HG03103 (cell line): ENCODE measurements at regions not wholly inside any gene's neighbourhood (a gene's known extent, or its start where the extent isn't known, plus 50 kb on each side); places are given as distances from the start of the nearest gene placed in this dataset.

Experiments used
- ATAC-seq: cut with Tn5 transposase; IDR thresholded peaks from one replicate; pipeline ENCODE4 v1.9.1; 2021; ENCODE audit warnings: low read depth; ENCODE audit not compliant: unreplicated experiment

GRCh38 chr6:94401311-94401710, 982.0 kb upstream of the EPHA7 start:
- no peak for ATAC-seq

GRCh38 chr6:94394822-94395221, 975.5 kb upstream of the EPHA7 start:
- ATAC-seq = no peak

- no peak for ATAC-seq
These were observed 969.9 kb upstream of the EPHA7 start for GRCh38 chr6:94389218-94389617.

- ATAC-seq = no peak
These were observed 958.5 kb upstream of the EPHA7 start for GRCh38 chr6:94377835-94378234.

DNA sequence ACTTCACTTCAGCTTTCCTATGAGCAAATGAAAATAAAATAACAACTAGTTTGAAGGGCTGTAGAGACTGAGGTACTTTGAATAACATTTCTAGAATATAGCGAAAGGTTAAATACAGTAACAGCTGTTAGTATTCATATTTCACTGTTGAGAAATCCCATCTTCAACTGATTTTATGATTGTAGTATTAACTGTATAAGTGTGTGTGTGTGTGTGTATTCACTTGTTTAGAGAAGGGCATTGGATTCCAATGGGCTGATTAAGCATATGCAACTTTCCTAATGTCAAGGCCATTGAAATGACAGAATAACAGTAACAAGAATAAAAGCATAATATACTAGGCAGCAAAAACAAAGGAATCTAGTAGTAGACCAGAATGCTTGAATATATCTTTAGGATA, 957.5 kb upstream of the EPHA7 start:
- no peak for ATAC-seq

DNA sequence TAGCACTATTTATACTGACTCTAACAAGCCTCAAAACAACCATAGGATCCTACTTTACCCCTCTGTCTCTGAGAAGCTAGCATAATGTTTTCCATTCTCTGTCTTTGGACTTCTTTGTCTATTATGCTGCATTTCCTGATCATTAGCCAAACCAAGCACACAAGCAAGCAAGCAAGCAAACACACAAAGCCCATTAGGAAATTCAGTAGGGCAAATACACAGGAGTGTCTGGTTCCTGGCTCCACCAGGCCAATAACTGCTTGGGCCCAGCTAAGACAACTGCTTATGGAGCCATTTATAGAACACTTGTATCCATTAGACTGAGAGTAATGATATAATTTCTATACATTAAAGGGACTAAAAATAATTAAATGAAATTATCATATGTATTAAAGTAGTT, 952.9 kb upstream of the EPHA7 start:
- no peak for ATAC-seq

DNA sequence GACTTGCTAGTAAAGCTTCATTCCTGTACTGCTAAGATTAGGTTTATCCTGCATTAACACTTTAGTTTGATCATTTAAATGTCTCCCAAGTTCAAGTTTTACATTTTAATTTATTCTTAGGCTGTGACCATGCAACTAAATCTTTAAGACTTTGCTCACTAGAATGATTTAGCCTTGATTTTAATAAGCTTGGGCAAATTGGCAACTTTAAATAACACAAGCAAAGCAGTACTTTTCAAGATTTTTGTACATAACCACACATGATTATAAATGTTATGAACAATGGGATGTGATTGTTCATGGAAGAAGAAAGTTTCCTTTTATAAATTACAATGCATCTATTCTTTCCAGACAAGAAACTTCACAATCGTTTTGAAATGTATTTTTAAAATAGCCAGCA, 948.0 kb upstream of the EPHA7 start:
- no peak for ATAC-seq

- no peak for ATAC-seq
These were observed 942.9 kb upstream of the EPHA7 start for GRCh38 chr6:94362061-94362864.

- no peak for ATAC-seq
These were observed 942.1 kb upstream of the EPHA7 start for GRCh38 chr6:94361304-94362060.

- ATAC-seq = no peak
These were observed 938.1 kb upstream of the EPHA7 start for GRCh38 chr6:94357381-94357980.

- ATAC-seq = no peak
These were observed 931.5 kb upstream of the EPHA7 start for GRCh38 chr6:94350833-94351232.

DNA sequence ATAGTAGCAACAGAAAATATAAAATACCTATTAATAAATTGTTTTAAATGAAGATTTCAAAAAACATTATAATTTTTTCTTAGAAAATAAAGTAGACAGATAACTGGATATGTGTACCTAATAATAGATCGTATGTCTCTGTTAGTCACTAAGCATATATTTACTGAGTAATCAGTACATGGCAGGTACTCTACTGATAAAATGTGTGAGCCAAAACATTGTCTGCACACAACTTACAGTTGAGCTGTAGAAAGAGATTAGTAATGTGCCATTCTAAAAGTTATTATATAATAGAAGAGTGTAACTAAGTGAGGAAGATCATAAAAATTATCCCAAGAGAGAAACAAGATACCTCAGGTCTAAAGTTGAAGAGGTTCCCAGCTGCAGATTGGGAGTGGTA, 929.9 kb upstream of the EPHA7 start:
- ATAC-seq = no peak

DNA sequence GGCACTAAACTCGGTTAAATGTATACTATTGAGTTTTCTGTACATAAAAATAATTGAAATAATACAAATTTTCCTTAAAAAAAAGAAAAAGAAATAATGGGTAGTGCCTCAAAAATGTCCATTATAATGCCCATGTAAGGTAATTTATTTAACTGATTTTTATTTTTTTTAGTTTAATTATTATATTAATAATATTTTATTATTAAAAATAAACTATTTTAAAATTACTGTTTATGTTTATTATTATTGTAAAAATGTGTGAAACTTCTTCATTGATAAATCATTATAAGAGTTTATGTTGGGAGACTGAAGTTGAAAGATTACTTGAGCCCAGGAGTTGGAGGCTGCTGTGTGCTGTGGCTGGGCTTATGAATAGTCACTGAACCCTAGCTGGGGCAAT, 925.5 kb upstream of the EPHA7 start:
- no peak for ATAC-seq

DNA sequence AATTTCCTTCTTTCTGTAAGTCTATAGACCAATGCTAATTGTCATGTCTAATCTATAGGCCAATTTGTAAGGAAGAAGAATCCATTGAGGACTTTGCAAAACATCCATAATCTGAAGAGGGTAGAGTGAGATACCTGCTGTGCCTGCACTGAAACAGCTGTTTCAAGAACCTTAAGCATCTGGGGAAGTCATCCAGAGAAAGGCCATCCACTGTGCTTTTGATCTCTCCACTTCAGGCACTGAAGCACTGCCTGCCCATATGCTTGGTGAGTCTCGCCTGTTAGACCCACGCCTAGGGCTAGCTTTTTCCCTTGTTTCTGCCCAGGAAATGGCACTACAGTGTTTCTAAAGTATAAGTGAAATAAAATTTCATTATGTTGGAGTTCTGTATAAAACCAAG, 921.8 kb upstream of the EPHA7 start:
- no peak for ATAC-seq

GRCh38 chr6:94323853-94324252, 904.5 kb upstream of the EPHA7 start:
- ATAC-seq = no peak

DNA sequence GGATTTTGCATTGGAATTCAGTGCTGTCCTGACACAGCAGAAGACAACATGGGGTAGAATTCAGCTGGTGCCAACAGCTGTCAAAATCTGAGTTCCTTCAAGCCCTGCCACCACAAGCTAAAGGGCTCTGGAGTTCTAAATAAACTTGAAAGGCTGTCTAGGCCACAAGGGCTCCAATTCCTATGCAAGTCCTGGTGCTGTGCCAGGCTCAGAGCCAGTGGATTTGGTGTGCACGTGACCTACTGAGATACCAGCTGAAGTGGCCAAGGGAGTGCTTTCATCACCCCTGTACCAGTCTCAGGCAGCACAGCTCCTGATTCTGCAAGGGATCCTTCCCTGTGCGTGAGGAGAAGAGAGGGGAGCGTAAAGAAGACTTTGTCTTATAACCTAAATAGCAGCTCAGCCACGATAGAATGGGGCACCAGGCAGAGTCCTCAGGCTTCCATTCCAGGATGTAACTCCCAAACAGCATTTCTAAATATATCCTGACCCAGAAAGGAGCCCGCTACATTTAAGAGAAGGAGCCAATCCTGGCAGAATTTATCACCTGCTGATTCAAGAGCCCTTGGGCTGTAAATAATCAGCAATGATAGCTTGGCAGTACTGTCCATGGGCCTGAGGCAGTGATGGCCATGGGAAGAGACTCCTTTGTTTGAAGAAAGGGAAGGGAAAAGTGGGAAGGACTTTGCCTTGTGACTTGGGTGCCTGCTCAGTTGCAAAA, 881.2 kb upstream of the EPHA7 start:
- no peak for ATAC-seq

DNA sequence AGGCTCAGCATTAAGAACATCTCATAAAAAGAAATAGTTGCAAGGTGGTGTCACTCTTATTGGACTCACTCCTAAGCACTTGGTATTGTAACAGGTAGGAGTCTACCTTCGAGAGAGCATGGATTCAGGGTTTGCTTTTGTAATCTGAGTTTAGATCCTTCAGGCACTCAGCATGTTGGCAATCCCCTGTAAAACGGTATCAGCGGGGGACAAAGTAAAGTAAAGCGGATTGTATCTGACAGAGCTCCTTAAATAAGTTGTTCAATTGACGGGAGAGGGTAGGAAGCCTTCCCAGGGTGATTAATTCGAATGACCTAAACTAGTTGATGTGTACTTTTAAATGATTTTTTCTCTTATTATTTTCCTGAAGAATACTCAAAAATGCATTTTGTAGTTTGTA, 869.8 kb upstream of the EPHA7 start:
- no peak for ATAC-seq

- no peak for ATAC-seq
These were observed 858.8 kb upstream of the EPHA7 start for GRCh38 chr6:94278146-94278545.

- ATAC-seq = no peak
These were observed 853.0 kb upstream of the EPHA7 start for GRCh38 chr6:94272327-94272726.

- ATAC-seq = no peak
These were observed 851.0 kb upstream of the EPHA7 start for GRCh38 chr6:94270091-94270948.
